ENCODE measurements at regions not wholly inside any gene's neighbourhood (a gene's known extent, or its start where the extent isn't known, plus 50 kb on each side); places are given as distances from the start of the nearest gene placed in this dataset.
"Not testable (repeated sequence)": the region's sequence is repeated elsewhere in the genome, so short reads cannot be mapped to it uniquely, and the experiment has no call there.

DNA sequence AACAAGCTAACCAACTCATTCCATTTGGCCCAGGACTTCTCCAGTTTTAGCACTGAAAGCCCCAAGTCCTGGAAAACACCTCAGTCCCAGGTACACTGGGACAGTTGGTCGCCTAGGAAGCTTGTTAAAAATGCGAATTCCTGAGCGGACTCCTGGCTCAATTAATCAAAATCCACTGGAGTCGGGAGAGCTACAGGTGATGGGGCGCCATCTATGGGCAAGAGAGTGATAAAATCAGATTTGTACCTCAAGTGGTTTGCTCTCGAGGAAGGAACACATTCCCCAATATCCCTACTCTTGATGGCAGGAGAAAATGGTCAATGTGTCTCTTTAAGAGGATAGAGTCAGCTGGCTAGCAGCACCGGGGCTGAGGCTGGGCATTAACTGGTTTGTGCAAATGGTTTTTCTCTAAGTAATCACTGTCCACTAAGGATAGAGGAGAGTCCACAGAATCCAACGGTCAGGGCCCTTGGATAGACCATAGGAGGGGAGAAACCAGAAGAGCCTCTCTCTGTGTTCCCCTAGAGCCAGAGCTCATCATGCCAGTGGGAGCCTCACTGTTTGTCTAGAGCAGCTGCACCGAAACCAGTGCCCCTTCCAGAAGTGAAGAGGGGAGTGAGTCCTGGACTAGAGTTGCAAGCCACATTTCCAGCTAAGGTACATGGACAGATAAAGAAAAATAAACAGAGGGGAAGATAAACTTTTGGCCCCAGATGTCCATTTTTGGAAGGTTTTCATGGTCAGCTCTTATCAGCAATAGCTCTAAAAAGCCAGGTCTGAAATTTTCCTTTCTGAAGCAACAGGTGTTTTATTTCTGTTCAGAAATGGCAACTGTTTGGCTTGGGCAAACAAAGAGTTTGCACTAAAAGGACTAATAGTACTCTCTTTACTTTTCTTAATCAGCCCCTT is 148.5 kb downstream of the TENT5C start:
- peak; percentile 83 for DNase-seq

DNA sequence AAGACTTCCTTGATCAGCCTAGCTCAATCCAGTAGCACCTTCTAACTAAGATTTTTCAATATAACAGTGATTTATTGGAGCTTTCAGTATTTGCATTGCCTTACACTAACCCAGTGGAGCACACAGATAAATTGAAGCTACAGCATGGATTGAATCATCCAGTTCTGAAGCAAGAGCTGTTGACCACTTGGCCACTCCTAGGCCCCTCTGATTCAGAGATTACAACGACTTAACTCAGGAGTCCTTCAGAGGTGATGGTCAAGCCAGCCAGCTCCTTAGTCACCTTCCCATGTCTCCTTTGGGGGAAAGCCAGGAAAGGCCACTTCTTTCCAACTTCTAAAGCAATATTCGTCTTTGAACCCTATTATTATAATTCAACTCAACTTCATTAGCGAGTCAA is 151.8 kb downstream of the TENT5C start:
- no peak for DNase-seq

DNA sequence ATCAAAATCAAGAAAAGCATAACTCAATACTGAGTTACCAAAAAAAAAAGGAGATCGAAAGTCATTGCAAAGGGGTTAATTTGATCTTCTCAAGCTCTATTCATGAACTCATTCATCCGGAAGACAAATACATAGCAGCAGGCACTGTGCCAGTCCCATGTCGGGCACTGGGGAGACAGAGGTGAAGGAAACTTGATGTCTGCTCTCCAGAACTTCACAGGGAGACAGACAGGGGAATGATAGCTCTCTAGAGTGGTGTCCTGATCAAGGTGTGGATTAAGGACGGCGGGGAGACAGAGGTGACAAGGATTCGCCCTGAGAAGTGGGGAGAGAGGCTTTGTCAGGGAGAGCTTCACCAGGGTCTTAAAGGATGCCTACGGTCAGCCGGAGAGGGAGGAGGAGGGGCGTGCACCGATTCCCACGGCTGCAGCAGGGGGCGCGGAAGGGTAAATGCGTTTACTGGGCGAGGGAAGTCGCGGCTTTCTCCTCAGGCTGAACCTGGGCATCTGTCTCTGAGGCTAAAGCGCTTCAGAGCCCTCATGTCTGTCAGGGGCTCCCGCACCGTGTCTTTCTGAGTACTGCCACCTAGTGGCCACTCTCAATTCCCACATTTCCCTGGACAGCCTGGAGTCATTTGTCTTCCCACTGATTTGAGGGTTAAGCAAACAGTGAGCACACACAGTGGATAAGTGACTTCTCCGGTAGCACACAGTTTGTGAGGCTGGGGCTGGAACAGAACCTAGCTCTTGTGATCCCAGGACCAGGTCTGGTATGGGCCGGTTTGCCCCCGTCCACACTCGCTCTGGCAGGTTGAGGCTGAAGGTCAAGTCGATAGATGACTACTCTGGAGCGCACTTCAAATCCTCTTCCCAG is 152.8 kb downstream of the TENT5C start:
- peak; percentile 90 for DNase-seq

DNA sequence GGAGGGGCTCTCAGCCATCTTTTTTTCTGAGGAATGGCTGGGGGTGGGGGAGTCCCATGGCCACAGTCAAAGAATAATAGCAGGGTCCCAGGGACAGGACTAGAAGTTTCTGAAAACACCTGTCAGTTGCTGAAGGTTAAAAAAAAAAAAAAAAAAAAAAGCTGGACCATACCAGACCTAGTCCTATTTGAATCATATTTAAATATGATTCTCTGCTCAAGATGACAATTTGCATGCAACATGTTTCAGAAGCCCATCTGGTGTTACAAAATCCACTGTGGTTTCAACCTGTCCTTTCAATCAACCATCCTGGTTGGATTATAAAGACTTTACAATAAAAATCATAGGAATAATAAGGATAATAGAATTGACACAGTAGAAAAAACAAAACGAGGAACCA is 153.7 kb downstream of the TENT5C start:
- DNase-seq: no peak

DNA sequence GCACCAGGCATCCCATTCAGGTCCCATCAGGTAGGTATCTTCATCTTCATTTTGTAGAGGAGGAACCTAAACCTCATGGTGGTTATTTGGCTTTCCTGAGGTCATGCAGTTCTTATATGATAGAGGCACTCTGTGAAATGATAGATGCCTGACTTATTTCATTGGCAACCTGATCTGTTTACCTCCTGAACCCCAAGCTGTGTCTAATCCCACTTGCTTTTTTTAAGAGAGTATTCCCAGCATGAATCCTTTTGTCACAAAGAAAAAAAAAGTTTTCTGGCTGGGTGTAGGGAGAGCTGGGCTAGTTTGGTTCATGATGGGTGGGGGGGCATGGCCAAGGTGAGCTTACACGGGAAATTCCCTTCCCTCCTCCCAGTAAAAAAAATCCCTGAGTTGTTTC is 154.2 kb downstream of the TENT5C start:
- no peak for DNase-seq

DNA sequence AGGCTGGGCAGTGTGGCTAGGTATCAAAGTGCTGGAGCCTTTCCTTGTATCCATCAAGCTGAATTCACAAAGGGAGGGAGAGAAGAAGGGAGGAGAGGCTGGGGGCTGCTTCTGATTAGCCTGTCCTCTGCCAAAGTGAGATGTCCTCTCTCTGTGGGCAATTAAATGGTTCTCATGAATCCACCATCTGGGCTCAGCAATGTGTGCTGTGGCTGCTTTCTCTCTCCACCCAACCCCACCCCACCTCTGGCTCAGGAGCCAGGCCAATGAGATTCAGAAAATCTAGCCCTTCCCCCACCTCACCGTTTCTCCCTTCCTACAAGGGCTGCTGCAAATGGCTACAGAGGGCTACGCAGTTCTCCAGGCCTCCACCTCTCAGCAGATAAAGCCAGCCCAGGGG is 154.6 kb downstream of the TENT5C start:
- DNase-seq: peak; percentile 12

DNA sequence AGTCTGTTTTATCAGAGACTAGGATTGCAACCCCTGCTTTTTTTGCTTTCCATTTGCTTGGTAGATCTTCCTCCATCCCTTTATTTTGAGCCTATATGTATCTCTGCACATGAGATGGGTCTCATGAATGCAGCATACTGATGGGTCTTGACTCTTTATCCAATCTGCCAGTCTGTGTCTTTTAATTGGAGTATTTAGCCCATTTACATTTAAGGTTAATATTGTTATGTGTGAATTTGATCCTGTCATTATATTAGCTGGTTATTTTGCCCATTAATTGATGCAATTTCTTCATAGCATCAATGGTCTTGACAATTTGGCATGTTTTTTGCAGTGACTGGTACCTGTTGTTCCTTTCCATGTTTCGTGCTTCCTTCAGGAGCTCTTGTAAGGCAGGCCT is 161.7 kb downstream of the GDAP2 start:
- not testable (repeated sequence) for DNase-seq

DNA sequence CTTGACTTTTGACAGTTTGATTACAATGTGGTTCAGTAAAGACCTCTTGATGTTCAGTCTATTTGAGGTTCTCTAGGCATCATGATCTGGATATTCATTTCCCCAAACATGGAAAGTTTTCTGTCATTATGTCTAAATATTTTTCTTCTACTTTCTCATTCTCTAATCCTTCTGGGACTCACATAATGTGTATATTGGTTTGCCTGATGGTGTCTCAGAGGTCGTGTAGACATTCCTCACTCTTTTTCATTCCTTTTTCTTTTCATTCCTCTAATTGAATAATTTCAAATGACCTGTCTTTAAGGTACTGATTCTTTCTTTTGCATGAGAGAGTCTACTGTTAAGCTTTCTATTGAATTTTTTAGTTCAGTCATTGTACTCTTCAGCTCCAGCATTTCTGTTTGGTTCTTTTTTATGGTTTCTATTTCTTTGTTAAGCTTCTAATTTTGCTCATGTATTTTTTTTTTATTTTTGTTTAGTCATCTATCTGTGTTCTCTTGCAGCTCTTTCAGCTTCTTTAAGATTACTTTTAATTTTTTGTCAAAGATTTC is 158.4 kb downstream of the GDAP2 start:
- no peak for DNase-seq

DNA sequence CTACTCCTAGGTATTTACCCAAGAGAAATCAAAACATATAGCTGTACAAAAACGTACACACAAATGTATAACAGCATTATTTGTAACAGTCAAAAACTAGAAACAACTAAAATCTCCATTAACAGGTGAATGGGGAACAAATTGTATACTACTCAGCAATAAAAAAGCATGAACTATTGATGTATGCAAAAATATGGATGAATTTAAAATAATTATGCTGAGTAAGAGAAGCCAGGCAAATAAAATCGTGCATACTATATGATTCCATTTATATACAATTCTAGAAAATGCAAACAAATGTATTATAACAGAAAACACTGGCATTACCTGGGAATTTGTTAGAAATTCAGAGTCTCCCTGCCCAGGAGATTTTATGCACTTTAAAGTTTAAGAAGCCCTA is 150.1 kb downstream of the GDAP2 start:
- no peak for DNase-seq

DNA sequence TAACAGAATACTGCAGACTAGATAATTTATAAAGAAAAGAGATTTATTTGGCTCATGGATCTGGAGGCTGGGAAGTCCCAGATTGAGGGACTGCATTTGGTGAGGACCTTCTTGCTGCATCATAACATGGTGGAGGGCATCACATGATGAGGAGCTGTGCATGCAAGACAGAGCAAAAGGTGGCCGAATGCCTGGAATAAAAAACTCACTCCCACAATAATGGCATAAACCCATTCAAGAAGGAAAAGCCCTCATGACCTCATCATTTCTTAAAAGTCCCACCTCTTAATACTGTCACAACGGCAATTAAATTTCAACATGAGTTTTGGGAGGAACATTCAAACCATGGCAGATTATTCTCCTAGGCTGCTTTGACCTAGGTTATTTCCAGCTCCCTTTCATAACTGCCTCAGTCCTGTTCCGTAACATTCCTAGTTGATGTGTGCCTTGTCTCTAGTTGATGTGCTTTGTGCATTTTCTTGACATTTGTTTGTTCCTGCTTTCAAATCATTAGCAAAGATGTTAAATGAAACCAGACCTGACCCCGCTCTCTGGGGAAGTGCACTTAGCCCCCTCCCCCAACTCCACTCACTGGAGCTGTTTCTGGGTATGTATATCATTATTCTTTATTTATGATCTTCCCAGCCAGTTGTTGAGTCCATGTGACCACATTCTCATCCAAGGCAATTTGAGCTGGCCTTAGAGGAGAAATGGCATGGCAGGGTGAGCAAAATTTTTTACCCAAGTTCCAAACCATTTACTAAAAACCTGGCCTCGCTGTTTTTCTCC is 148.5 kb downstream of the GDAP2 start:
- DNase-seq: no peak

DNA sequence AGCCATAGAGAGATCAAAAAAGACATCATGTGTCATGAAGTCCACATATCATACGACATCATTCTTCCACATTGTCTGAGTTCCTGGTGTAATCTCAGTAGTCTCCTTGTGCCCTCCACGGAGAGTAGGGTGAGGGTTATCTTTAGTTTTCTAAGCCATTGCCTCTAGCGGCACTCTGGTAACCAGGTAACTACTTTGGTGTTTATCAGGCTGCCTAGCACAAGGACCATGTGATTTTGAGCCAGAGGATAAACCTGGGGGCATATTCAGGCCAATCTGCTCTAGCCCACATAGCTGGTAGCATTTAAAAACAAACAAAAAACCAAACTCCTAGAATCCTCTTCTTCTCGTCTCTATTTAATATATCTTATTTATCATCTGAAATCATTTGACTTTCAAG is 147.4 kb downstream of the GDAP2 start:
- no peak for DNase-seq

DNA sequence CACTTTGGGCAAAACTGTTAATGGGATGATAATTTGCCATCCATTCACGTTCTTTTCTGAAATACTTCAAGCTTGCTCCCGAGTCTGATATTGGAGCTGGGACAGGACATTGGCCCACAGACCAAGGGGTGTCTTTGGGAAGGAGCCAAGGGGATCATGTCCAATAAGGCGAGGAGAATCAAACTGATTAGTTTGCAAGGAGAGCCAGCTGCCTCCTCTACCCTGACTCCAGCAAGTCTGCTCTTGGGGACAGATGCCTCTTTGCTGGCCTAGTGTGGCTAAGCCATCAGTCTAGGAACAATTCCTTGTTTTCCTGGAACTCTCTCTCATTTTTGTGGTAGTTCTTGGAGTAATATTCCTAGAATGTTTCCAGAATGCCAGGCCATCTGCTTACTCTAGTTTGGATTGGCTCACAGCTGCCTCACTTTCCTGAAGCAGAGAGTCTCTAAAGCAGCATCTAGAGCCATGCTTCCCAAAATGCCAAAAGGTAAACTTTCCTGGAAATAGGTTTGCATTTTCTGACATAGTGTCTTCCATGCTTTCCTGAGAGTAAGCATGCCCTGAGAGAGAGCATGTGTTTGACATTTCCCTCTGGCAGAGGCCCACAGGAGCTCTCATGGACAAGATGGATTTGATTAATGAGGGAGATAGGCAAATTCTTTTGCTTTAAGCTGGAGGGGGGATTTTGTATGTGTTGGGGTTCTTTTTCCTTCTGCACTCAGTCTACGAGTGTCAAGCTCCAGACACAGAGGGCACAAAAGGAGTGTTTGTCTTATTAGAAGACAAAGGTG is 145.6 kb downstream of the GDAP2 start:
- DNase-seq: no peak

DNA sequence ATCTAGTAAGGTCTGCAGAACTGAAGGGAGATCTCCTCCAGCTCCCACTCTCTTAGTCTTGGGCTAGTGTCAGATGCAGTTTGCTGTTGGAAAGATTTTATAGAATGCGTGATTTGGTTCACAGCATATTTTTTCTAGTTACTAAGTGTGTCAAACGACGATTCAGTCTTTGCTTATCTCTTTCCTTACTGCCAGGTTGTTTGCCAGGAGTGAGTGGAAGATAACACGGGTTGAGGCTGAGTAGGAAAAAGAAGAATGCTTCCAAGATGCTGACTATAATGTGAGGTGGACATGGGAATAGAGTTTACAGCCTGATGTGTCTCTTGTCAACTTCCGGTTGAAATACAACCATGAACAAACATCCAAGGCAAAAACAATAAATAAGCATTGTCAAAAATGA is 141.4 kb downstream of the GDAP2 start:
- DNase-seq: no peak

DNA sequence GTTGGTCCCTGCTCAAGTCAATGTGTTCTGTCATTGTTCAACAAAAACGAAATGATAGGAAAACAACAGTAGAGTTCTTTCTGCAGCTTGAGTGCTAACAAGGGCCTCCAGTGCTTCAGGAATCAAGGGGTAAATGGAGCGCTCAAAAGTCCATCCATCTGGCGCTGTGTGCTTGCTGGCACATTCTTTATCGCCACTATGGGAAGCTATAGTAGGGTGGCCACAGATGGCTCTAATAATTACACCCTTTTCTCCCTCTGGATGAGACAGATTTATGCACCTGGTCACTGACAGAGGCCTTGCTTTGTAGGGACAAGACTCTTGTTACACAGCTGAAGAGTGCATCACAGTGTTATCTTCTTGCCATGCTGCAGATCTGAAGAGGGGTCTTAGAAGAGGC is 136.0 kb downstream of the GDAP2 start:
- DNase-seq: no peak

DNA sequence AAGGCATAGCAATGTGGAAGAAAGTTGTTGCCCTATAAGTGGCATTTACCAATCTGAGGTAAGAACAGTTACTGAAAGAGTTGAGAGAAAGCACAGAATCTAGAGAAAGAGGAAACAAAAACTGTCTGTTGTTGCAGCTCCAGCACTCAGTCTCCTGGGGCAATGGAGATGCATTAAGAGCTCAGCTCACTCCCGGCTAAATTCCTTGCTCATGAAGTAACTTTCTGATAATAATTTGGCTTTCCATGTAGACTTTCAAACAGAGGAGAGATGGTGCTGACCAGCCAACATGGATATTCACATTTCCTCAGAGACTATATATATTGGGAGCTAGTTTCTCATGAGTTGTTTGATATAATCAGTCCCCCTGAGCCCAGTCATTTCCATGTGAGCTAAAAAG is 135.3 kb downstream of the GDAP2 start:
- no peak for DNase-seq

DNA sequence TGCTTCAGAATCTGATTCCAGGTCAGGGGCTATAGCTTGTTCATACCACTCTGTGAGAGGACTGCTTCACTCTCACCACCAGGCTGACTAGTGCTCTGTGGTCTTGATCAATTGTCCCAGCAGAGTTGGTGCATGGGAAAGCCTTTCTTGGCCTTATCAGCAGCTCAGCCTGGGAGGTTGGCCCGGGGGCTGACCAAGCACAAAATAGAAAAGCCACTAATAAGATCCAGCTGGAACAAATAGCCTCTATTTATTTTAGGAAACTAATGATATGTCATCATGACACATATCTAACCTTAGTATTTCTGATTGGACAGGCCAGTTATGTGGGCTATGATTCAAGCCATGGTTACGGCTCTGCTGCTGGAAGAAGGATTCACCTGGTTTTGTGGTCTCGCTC is 134.2 kb downstream of the GDAP2 start:
- no peak for DNase-seq

DNA sequence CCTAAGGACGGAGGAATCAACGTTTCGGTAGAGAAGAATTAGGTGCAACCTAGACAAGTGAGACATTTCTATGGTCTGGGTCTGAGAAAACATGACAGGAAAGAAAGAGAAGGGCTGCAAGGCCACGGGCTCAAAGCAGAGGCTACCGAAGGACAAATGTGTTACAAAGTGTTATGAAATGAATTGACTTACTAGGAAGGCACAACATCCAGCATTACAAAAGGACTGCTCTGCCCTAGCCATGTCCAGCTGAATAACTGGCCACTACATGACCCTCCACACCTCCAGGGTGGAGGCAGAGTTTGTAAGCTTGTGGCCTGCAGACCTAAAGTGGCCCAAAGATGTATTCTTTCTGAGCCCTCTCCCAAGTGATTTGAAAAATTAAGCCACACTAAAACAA is 133.6 kb downstream of the GDAP2 start:
- no peak for DNase-seq

DNA sequence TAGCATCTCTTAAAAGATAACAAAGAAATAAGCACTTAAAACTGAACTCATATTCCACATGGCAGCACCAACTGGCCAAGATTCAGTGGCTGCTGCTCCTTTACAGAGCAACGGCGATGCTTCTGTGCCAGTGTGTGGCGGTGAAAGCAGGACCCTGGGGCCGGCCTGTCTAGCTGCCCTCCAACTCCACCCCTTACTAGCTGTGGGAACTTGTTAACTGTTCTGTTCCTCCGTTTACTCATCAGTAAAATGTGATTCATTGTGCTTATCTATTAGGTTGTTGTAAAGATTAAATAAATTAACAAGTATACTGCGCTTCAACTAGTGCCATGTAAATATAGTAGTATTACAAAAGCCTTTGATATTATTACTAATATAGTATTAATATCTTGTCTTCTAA is 133.2 kb downstream of the GDAP2 start:
- no peak for DNase-seq

DNA sequence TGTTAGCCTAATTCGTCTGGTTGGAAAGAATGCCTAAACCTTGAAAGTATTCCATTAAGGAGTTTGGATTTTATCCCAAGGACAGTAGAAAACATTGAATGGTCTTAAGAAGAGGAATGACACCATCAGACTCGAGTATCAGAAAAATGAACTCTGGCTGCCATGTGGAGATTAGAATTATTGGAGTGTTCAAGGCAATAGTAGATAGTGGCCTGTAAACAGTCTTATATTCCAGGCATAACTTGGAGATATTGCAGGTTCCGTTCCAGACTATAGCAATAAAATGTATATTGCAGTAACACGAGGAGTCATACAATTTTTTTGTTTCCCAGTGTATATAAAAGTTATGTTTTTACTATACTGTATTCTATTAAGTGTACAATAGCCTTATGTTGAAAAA is 130.9 kb downstream of the GDAP2 start:
- no peak for DNase-seq

DNA sequence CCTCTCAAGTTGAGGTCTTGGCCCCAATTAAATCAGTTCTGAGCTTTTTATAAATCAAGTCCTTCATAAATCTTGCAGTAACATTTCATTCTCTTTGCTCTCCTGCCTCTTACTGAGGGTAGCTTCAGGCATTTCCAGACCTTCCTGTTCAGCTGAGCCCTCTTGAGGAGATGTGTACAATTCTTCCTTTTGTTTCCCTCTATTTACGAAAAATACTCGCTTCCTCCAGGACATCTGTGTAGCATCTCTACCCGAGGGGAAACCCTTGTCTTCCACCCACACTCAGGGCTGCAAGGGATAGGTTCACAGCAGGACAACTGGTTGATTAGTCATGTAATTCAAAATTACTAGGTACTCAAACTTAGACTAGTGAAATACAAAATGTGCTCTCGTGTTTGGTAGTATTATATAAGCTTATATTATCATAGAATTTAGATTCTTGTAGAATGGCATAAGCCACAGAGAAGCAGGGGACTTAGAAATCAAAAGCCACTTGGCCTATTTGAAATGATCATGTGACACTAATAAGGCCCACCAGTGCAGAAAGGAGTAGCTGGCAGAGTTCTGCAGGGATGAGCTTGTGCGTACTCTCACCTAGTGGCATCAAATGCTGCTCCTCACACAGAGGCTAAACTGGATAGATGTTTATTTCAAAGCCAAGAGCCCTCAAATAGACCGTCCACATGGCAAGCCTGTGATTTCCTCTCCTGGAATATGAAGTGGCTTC is 126.7 kb downstream of the GDAP2 start:
- DNase-seq: no peak

DNA sequence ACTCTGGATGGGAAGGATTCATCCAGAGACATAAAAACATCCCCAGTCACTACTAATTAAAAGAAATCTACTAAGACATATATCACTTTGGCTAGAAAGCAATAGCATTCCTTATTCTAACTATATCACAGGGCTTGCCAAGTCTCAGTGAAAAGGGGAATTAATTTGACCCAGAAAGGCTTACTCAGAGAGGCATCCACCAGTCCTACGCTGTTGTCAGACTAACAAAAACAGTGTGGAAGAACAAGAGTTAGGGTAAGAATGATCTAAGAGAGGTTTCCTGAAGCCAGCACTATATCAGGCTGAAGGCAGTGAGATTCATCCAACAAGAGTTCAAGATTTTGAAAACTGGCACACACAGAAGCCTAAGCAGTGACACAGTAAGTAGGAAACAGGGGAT is 126.1 kb downstream of the GDAP2 start:
- no peak for DNase-seq

Data from hematopoietic multipotent progenitor cell treated with erythropoietin and hydrocortisone succinate and interleukin-3 and kit ligand, for 6 days (in vitro differentiated cells).